ENCODE measurements at regions not wholly inside any gene's neighbourhood (a gene's known extent, or its start where the extent isn't known, plus 50 kb on each side); places are given as distances from the start of the nearest gene placed in this dataset.

- Histone ChIP-seq H3K36me3 (ENCODE audit: control insufficient read depth in 2 of 2, extremely low read depth in 1 of 2, insufficient read depth in 1 of 2, low read length in 1 of 2) (no peaks in the 10 kb centered on the region), H3K4me1 (ENCODE audit: control insufficient read depth in 1 of 2, extremely low read depth in 1 of 2, insufficient read depth in 2 of 2, low read length in 2 of 2) (no peaks in the 10 kb centered on the region), H3K4me3 (ENCODE audit: control insufficient read depth in 1 of 2, extremely low read depth in 1 of 2, low read length in 1 of 2) (no peak overlapping the region), H3K27me3 (replicated peaks in 1 of 2; ENCODE audit: control insufficient read depth in 2 of 2, extremely low read depth in 1 of 2, insufficient read depth in 2 of 2, low read length in 1 of 2) (peaks cover 0 to 8% of the 10 kb centered on the region in 2 experiments), H3K27ac (ENCODE audit: low read length) (no peak overlapping the region), H3K9me3 (no peaks in the 10 kb centered on the region)
- no peaks in the 10 kb centered on the region for H3K9me3 Mint-ChIP-seq
- H3K4me3 Mint-ChIP-seq, result no peak overlapping the region
- H3K27me3 Mint-ChIP-seq, result peaks cover 10% of the 10 kb centered on the region in 2 donors
- CTCF ChIA-PET, result no interaction called here
- DNase-seq, result no peak
- H3K4me1 Mint-ChIP-seq, result no peaks in the 10 kb centered on the region
- POLR2A ChIA-PET, result no interaction called here
- H3K36me3 Mint-ChIP-seq, result no peaks in the 10 kb centered on the region
- no peak for ATAC-seq (replicated peaks in 1 of 4)
- no peak overlapping the region for H3K27ac Mint-ChIP-seq
- 92% methylated on average over 2 of the region's 2 CpGs for WGBS (ENCODE audit: insufficient coverage)
Measured at GRCh38 chr16:14011001-14011400, 60.1 kb upstream of the MRTFB start.

- Mint-ChIP-seq H3K36me3 (no peaks in the 10 kb centered on the region), H3K4me1 (no peaks in the 10 kb centered on the region), H3K27ac (no peak overlapping the region), H3K27me3 (peaks cover 7 to 10% of the 10 kb centered on the region in 2 donors), H3K4me3 (no peak overlapping the region), H3K9me3 (no peaks in the 10 kb centered on the region)
- ChIA-PET CTCF (no interaction called here), POLR2A (no interaction called here)
- DNase-seq, result no peak
- Histone ChIP-seq H3K27me3 (replicated peaks in 1 of 2; ENCODE audit: control insufficient read depth in 2 of 2, extremely low read depth in 1 of 2, insufficient read depth in 2 of 2, low read length in 1 of 2) (peaks cover 0 to 8% of the 10 kb centered on the region in 2 experiments), H3K36me3 (ENCODE audit: control insufficient read depth in 2 of 2, extremely low read depth in 1 of 2, insufficient read depth in 1 of 2, low read length in 1 of 2) (no peaks in the 10 kb centered on the region), H3K27ac (ENCODE audit: low read length) (no peak overlapping the region), H3K4me1 (ENCODE audit: control insufficient read depth in 1 of 2, extremely low read depth in 1 of 2, insufficient read depth in 2 of 2, low read length in 2 of 2) (no peaks in the 10 kb centered on the region), H3K4me3 (ENCODE audit: control insufficient read depth in 1 of 2, extremely low read depth in 1 of 2, low read length in 1 of 2) (no peak overlapping the region), H3K9me3 (no peaks in the 10 kb centered on the region)
- ATAC-seq (replicated peaks in 1 of 4), result no peak
- 57% methylated on average over 1 of the region's 6 CpGs for WGBS (ENCODE audit: insufficient coverage)
Measured at GRCh38 chr16:14011846-14012245, 59.3 kb upstream of the MRTFB start.

GRCh38 chr16:14013145-14013570 is 58.0 kb upstream of the MRTFB start:
- Histone ChIP-seq H3K4me3 (ENCODE audit: control insufficient read depth in 1 of 2, extremely low read depth in 1 of 2, low read length in 1 of 2) (no peak overlapping the region), H3K4me1 (ENCODE audit: control insufficient read depth in 1 of 2, extremely low read depth in 1 of 2, insufficient read depth in 2 of 2, low read length in 2 of 2) (no peaks in the 10 kb centered on the region), H3K9me3 (no peaks in the 10 kb centered on the region), H3K36me3 (ENCODE audit: control insufficient read depth in 2 of 2, extremely low read depth in 1 of 2, insufficient read depth in 1 of 2, low read length in 1 of 2) (no peaks in the 10 kb centered on the region), H3K27me3 (replicated peaks in 1 of 2; ENCODE audit: control insufficient read depth in 2 of 2, extremely low read depth in 1 of 2, insufficient read depth in 2 of 2, low read length in 1 of 2) (peaks cover 0 to 8% of the 10 kb centered on the region in 2 experiments), H3K27ac (ENCODE audit: low read length) (no peak overlapping the region)
- POLR2A ChIA-PET, result interaction anchor here in 1 of 2 donors (0.6 kb wide), 1 partner anchor 11 kb away, joined by 5 read pairs; no protein-coding TSS in a partner anchor
- H3K36me3 Mint-ChIP-seq, result no peaks in the 10 kb centered on the region
- H3K4me3 Mint-ChIP-seq, result no peak overlapping the region
- H3K27me3 Mint-ChIP-seq, result peaks cover 7 to 10% of the 10 kb centered on the region in 2 donors
- CTCF ChIA-PET, result no interaction called here
- ATAC-seq (replicated peaks in 1 of 4) (no peak), DNase-seq (no peak)
- H3K4me1 Mint-ChIP-seq, result no peaks in the 10 kb centered on the region
- 86% methylated on average over 2 of the region's 4 CpGs for WGBS (ENCODE audit: insufficient coverage)
- H3K27ac Mint-ChIP-seq, result no peak overlapping the region
- no peaks in the 10 kb centered on the region for H3K9me3 Mint-ChIP-seq

- 77% methylated on average over 9 of the region's 13 CpGs for WGBS (ENCODE audit: insufficient coverage)
- Histone ChIP-seq H3K4me1 (ENCODE audit: control insufficient read depth in 1 of 2, extremely low read depth in 1 of 2, insufficient read depth in 2 of 2, low read length in 2 of 2) (no peaks in the 10 kb centered on the region), H3K27ac (ENCODE audit: low read length) (no peak overlapping the region), H3K9me3 (no peaks in the 10 kb centered on the region), H3K36me3 (ENCODE audit: control insufficient read depth in 2 of 2, extremely low read depth in 1 of 2, insufficient read depth in 1 of 2, low read length in 1 of 2) (no peaks in the 10 kb centered on the region), H3K27me3 (replicated peaks in 1 of 2; ENCODE audit: control insufficient read depth in 2 of 2, extremely low read depth in 1 of 2, insufficient read depth in 2 of 2, low read length in 1 of 2) (peaks cover 0 to 8% of the 10 kb centered on the region in 2 experiments), H3K4me3 (ENCODE audit: control insufficient read depth in 1 of 2, extremely low read depth in 1 of 2, low read length in 1 of 2) (no peak overlapping the region)
- no peak overlapping the region for H3K27ac Mint-ChIP-seq
- POLR2A ChIA-PET, result no interaction called here
- no peaks in the 10 kb centered on the region for H3K9me3 Mint-ChIP-seq
- H3K27me3 Mint-ChIP-seq, result peaks cover 7 to 10% of the 10 kb centered on the region in 2 donors
- DNase-seq (no peak), ATAC-seq (replicated peaks in 1 of 4) (no peak)
- H3K36me3 Mint-ChIP-seq, result no peaks in the 10 kb centered on the region
- H3K4me1 Mint-ChIP-seq, result no peaks in the 10 kb centered on the region
- no peak overlapping the region for H3K4me3 Mint-ChIP-seq
- CTCF ChIA-PET, result no interaction called here
Measured at GRCh38 chr16:14013571-14014283, 57.4 kb upstream of the MRTFB start.

GRCh38 chr16:14014284-14014625 is 56.9 kb upstream of the MRTFB start:
- Mint-ChIP-seq H3K27me3 (peaks cover 7 to 10% of the 10 kb centered on the region in 2 donors), H3K9me3 (no peaks in the 10 kb centered on the region), H3K4me3 (no peak overlapping the region), H3K4me1 (no peaks in the 10 kb centered on the region), H3K27ac (no peak overlapping the region), H3K36me3 (no peaks in the 10 kb centered on the region)
- WGBS (ENCODE audit: insufficient coverage), result 88% methylated on average over 1 of the region's 5 CpGs
- CTCF ChIA-PET, result no interaction called here
- Histone ChIP-seq H3K27me3 (replicated peaks in 1 of 2; ENCODE audit: control insufficient read depth in 2 of 2, extremely low read depth in 1 of 2, insufficient read depth in 2 of 2, low read length in 1 of 2) (peaks cover 0 to 8% of the 10 kb centered on the region in 2 experiments), H3K9me3 (no peaks in the 10 kb centered on the region), H3K4me3 (ENCODE audit: control insufficient read depth in 1 of 2, extremely low read depth in 1 of 2, low read length in 1 of 2) (no peak overlapping the region), H3K4me1 (ENCODE audit: control insufficient read depth in 1 of 2, extremely low read depth in 1 of 2, insufficient read depth in 2 of 2, low read length in 2 of 2) (no peaks in the 10 kb centered on the region), H3K36me3 (ENCODE audit: control insufficient read depth in 2 of 2, extremely low read depth in 1 of 2, insufficient read depth in 1 of 2, low read length in 1 of 2) (no peaks in the 10 kb centered on the region), H3K27ac (ENCODE audit: low read length) (no peak overlapping the region)
- ATAC-seq (replicated peaks in 1 of 4), result no peak
- DNase-seq, result no peak
- POLR2A ChIA-PET, result no interaction called here

GRCh38 chr16:14015033-14015432 is 56.1 kb upstream of the MRTFB start:
- no peak overlapping the region for H3K27ac Mint-ChIP-seq
- CTCF ChIA-PET, result no interaction called here

GRCh38 chr16:14015461-14015860 is 55.7 kb upstream of the MRTFB start:
- Histone ChIP-seq H3K4me3 (ENCODE audit: control insufficient read depth in 1 of 2, extremely low read depth in 1 of 2, low read length in 1 of 2) (no peak overlapping the region), H3K27ac (ENCODE audit: low read length) (no peak overlapping the region), H3K9me3 (no peaks in the 10 kb centered on the region), H3K4me1 (ENCODE audit: control insufficient read depth in 1 of 2, extremely low read depth in 1 of 2, insufficient read depth in 2 of 2, low read length in 2 of 2) (no peaks in the 10 kb centered on the region), H3K27me3 (replicated peaks in 1 of 2; ENCODE audit: control insufficient read depth in 2 of 2, extremely low read depth in 1 of 2, insufficient read depth in 2 of 2, low read length in 1 of 2) (peaks cover 0 to 4% of the 10 kb centered on the region in 2 experiments), H3K36me3 (ENCODE audit: control insufficient read depth in 2 of 2, extremely low read depth in 1 of 2, insufficient read depth in 1 of 2, low read length in 1 of 2) (no peaks in the 10 kb centered on the region)
- H3K4me3 Mint-ChIP-seq, result no peak overlapping the region
- POLR2A ChIA-PET, result no interaction called here
- no peaks in the 10 kb centered on the region for H3K4me1 Mint-ChIP-seq
- no peaks in the 10 kb centered on the region for H3K36me3 Mint-ChIP-seq
- 49% methylated on average over 9 of the region's 11 CpGs for WGBS (ENCODE audit: insufficient coverage)
- CTCF ChIA-PET, result no interaction called here
- no peak overlapping the region for H3K27ac Mint-ChIP-seq
- no peak for ATAC-seq (replicated peaks in 1 of 4)
- no peak for DNase-seq
- H3K27me3 Mint-ChIP-seq, result peaks cover 5 to 10% of the 10 kb centered on the region in 2 donors
- H3K9me3 Mint-ChIP-seq, result no peaks in the 10 kb centered on the region

More at GRCh38 chr16:14015033-14015432, 56.1 kb upstream of the MRTFB start:
- Histone ChIP-seq H3K27ac (ENCODE audit: low read length) (no peak overlapping the region), H3K27me3 (replicated peaks in 1 of 2; ENCODE audit: control insufficient read depth in 2 of 2, extremely low read depth in 1 of 2, insufficient read depth in 2 of 2, low read length in 1 of 2) (peaks cover 0 to 8% of the 10 kb centered on the region in 2 experiments), H3K36me3 (ENCODE audit: control insufficient read depth in 2 of 2, extremely low read depth in 1 of 2, insufficient read depth in 1 of 2, low read length in 1 of 2) (no peaks in the 10 kb centered on the region), H3K9me3 (no peaks in the 10 kb centered on the region), H3K4me3 (ENCODE audit: control insufficient read depth in 1 of 2, extremely low read depth in 1 of 2, low read length in 1 of 2) (no peak overlapping the region), H3K4me1 (ENCODE audit: control insufficient read depth in 1 of 2, extremely low read depth in 1 of 2, insufficient read depth in 2 of 2, low read length in 2 of 2) (no peaks in the 10 kb centered on the region)
- Mint-ChIP-seq H3K27me3 (peaks cover 5 to 10% of the 10 kb centered on the region in 2 donors), H3K9me3 (no peaks in the 10 kb centered on the region), H3K4me1 (no peaks in the 10 kb centered on the region), H3K36me3 (no peaks in the 10 kb centered on the region), H3K4me3 (no peak overlapping the region)
- POLR2A ChIA-PET, result no interaction called here
- DNase-seq (no peak), ATAC-seq (replicated peaks in 1 of 4) (no peak)
- WGBS (ENCODE audit: insufficient coverage), result 62% methylated on average over 3 of the region's 4 CpGs
